CD4-positive, alpha-beta T cell (primary cell): ENCODE measurements at regions not wholly inside any gene's neighbourhood (a gene's known extent, or its start where the extent isn't known, plus 50 kb on each side); places are given as distances from the start of the nearest gene placed in this dataset.

Source experiments
- ATAC-seq: fragments of 200-7000 bp; cut with Tn5 transposase; one replicate; pipeline ENCODE4 v1.10.0; 2022; ENCODE audit warnings: mild to moderate bottlenecking; ENCODE audit not compliant: poor library complexity
- CTCF ChIA-PET: fragments of 350-600 bp; sonication (Branson Sonifier 250); formaldehyde crosslinking; loops from one replicate; lab custom pipeline; 2021; ENCODE audit warnings: antibody characterized with exemption, inconsistent platforms; lab: Charles Lee
- POLR2A ChIA-PET: fragments of 350-600 bp; sonication (Branson Sonifier 250); formaldehyde crosslinking; loops from one replicate; lab custom pipeline; 2021; ENCODE audit warnings: antibody characterized with exemption, inconsistent platforms; lab: Charles Lee
- DNase-seq, 14 experiments: peaks; one replicate each; pipeline ENCODE4 v3.0.0-alpha.2; 2013 to 2020; ENCODE audit warnings: mixed read lengths in 2 of 14
- H3K27ac ChIP-seq, 2 donors: one replicate each; pipeline versions ENCODE4 v1.5.1 to v1.7.0; 2013; ENCODE audit warnings: low read length in 2 of 2, low read depth in 1 of 2, mild to moderate bottlenecking in 1 of 2
- H3K27me3 ChIP-seq, 2 experiments: 1 replicate in 1 of 2; 2 replicates in 1 of 2; pipeline versions ENCODE4 v1.6.1 to v1.7.0; 2013; ENCODE audit warnings: low read length in 2 of 2, control low read depth in 1 of 2, mild to moderate bottlenecking in 1 of 2, moderate library complexity in 1 of 2; ENCODE audit not compliant: insufficient read depth in 2 of 2, control insufficient read depth in 1 of 2
- H3K36me3 ChIP-seq: one replicate; pipeline ENCODE4 v1.6.1; 2013; ENCODE audit warnings: low read length, control low read depth; ENCODE audit not compliant: insufficient read depth
- H3K4me1 ChIP-seq: one replicate; pipeline ENCODE4 v1.6.1; 2013; ENCODE audit warnings: low read length, control low read depth; ENCODE audit not compliant: insufficient read depth
- H3K4me3 ChIP-seq: one replicate; pipeline ENCODE4 v1.5.1; 2013; ENCODE audit warnings: mild to moderate bottlenecking, low read length, moderate library complexity
- H3K9me3 ChIP-seq, 2 experiments: 1 replicate in 1 of 2; 2 replicates in 1 of 2; pipeline versions ENCODE4 v1.6.1 to v1.7.0; 2013; ENCODE audit warnings: low read length in 2 of 2, mild to moderate bottlenecking in 2 of 2, control low read depth in 1 of 2, moderate library complexity in 1 of 2; ENCODE audit not compliant: control insufficient read depth in 1 of 2, insufficient read depth in 1 of 2
- H3K27ac Mint-ChIP-seq: one replicate; pipeline ENCODE4 v1.8.0; 2020; ENCODE audit warnings: mixed read lengths
- H3K27me3 Mint-ChIP-seq: one replicate; pipeline ENCODE4 v1.8.0; 2021; ENCODE audit warnings: mixed read lengths
- H3K36me3 Mint-ChIP-seq: one replicate; pipeline ENCODE4 v1.8.0; 2021; ENCODE audit warnings: low read depth, mixed read lengths
- H3K4me1 Mint-ChIP-seq: one replicate; pipeline ENCODE4 v1.8.0; 2021; ENCODE audit warnings: low read depth, mixed read lengths
- H3K4me3 Mint-ChIP-seq: one replicate; pipeline ENCODE4 v1.8.0; 2020; ENCODE audit warnings: mild to moderate bottlenecking, mixed read lengths
- H3K9me3 Mint-ChIP-seq: one replicate; pipeline ENCODE4 v1.8.0; 2020; ENCODE audit warnings: mixed read lengths
- CTCF ChIP-seq: fragments of 200-600 bp; IDR thresholded peaks from one replicate; pipeline ENCODE4 v1.8.0; 2022; ENCODE audit warnings: antibody characterized with exemption, mild to moderate bottlenecking
- intact Hi-C, 2 experiments: fragments of 100-400 bp; cut with DNase I in 1 of 2; cut with micrococcal nuclease in 1 of 2; formaldehyde crosslinking; loops; one replicate each; pipeline versions ENCODE4 v1.15.1 to v1.9.0; 2023 to 2025; cut with DNase I, micrococcal nuclease

- Mint-ChIP-seq H3K4me3 (no peak overlapping the region), H3K4me1 (no peaks in the 10 kb centered on the region), H3K27me3 (no peaks in the 10 kb centered on the region), H3K36me3 (no peaks in the 10 kb centered on the region), H3K27ac (no peak overlapping the region), H3K9me3 (no peaks in the 10 kb centered on the region)
- intact Hi-C loops = no loop called here
- no peaks in the 10 kb centered on the region for H3K9me3 ChIP-seq
- no peak for ATAC-seq
- no peak for TF ChIP-seq CTCF
- no peaks in the 10 kb centered on the region for H3K27me3 ChIP-seq
- H3K4me3 ChIP-seq = no peak overlapping the region
- H3K36me3 ChIP-seq = no peaks in the 10 kb centered on the region
- ChIA-PET POLR2A (no interaction called here), CTCF (no interaction called here)
- H3K4me1 ChIP-seq = no peaks in the 10 kb centered on the region
- no peak overlapping the region for H3K27ac ChIP-seq
- no peak for DNase-seq
These were observed 367.6 kb upstream of the DDI1 start for GRCh38 chr11:103668859-103669258.

- H3K4me3 Mint-ChIP-seq = no peak overlapping the region
- POLR2A ChIA-PET = no interaction called here
- CTCF ChIA-PET = no interaction called here
These were observed 365.2 kb upstream of the DDI1 start for GRCh38 chr11:103671143-103671651.

GRCh38 chr11:103673773-103674172, 362.7 kb upstream of the DDI1 start:
- no peak for TF ChIP-seq CTCF
- H3K36me3 Mint-ChIP-seq = no peaks in the 10 kb centered on the region
- H3K4me1 ChIP-seq = no peaks in the 10 kb centered on the region
- H3K4me1 Mint-ChIP-seq = no peaks in the 10 kb centered on the region
- no peak for ATAC-seq
- H3K4me3 Mint-ChIP-seq = no peak overlapping the region
- ChIA-PET CTCF (no interaction called here), POLR2A (no interaction called here)
- no peak overlapping the region for H3K27ac ChIP-seq
- no peaks in the 10 kb centered on the region for H3K27me3 ChIP-seq
- no peak overlapping the region for H3K27ac Mint-ChIP-seq
- no peak for DNase-seq
- H3K4me3 ChIP-seq = no peak overlapping the region
- intact Hi-C loops = no loop called here
- H3K36me3 ChIP-seq = no peaks in the 10 kb centered on the region
- H3K27me3 Mint-ChIP-seq = peaks cover 7% of the 10 kb centered on the region
- H3K9me3 ChIP-seq = no peaks in the 10 kb centered on the region
- no peaks in the 10 kb centered on the region for H3K9me3 Mint-ChIP-seq

More at GRCh38 chr11:103671143-103671651, 365.2 kb upstream of the DDI1 start:
- no peak overlapping the region for H3K4me3 ChIP-seq
- peaks cover 7% of the 10 kb centered on the region for H3K27me3 Mint-ChIP-seq
- no peaks in the 10 kb centered on the region for H3K9me3 ChIP-seq
- no peaks in the 10 kb centered on the region for H3K4me1 ChIP-seq
- H3K9me3 Mint-ChIP-seq = no peaks in the 10 kb centered on the region
- H3K27ac ChIP-seq = no peak overlapping the region
- H3K27ac Mint-ChIP-seq = no peak overlapping the region
- H3K4me1 Mint-ChIP-seq = no peaks in the 10 kb centered on the region
- no peaks in the 10 kb centered on the region for H3K36me3 ChIP-seq
- no peak for DNase-seq
- intact Hi-C loops = no loop called here
- H3K27me3 ChIP-seq = no peaks in the 10 kb centered on the region
- no peak for TF ChIP-seq CTCF
- no peaks in the 10 kb centered on the region for H3K36me3 Mint-ChIP-seq
- no peak for ATAC-seq
